Prostate gland (tissue), 2 donors: ENCODE measurements at regions not wholly inside any gene's neighbourhood (a gene's known extent, or its start where the extent isn't known, plus 50 kb on each side); places are given as distances from the start of the nearest gene placed in this dataset.

Source experiments
- DNase-seq: peaks from one replicate; pipeline ENCODE4 v3.0.0-alpha.2; 2019; ENCODE audit warnings: low spot score
- H3K27ac ChIP-seq, 2 donors: fragments of 200-600 bp; sonication (generic); 2 replicates each; pipeline ENCODE4 v1.5.1; 2017 to 2019
- H3K27me3 ChIP-seq: fragments of 200-600 bp; sonication (generic); replicated peaks from 2 replicates; pipeline ENCODE4 v1.5.1; 2019; ENCODE audit not compliant: insufficient read depth
- H3K36me3 ChIP-seq, 2 donors: fragments of 200-600 bp; sonication (generic); 1 replicate in 1 of 2; 2 replicates in 1 of 2; pipeline versions ENCODE4 v1.5.1 to v1.8.1; 2017 to 2019
- H3K4me1 ChIP-seq: fragments of 200-600 bp; sonication (generic); replicated peaks from 2 replicates; pipeline ENCODE4 v1.5.1; 2019
- H3K4me3 ChIP-seq, 2 donors: fragments of 200-600 bp; sonication (generic); 2 replicates each; pipeline ENCODE4 v1.5.1; 2017 to 2019
- H3K9me3 ChIP-seq: fragments of 200-600 bp; sonication (generic); 2 replicates; pipeline ENCODE4 v1.5.1; 2017
- CTCF ChIP-seq, 4 experiments: fragments of 200-600 bp in 2 of 4; fragments of 450-650 bp in 2 of 4; sonication (generic) in 2 of 4; IDR thresholded peaks; 1 replicate in 3 of 4; 2 replicates in 1 of 4; pipeline ENCODE4 v1.5.1; 2016 to 2019; ENCODE audit warnings: antibody characterized with exemption in 4 of 4, mild to moderate bottlenecking in 2 of 4, moderate library complexity in 2 of 4
- POLR2A ChIP-seq: fragments of 450-650 bp; IDR thresholded peaks from one replicate; pipeline ENCODE4 v1.6.1; 2016; ENCODE audit warnings: antibody characterized with exemption, mild to moderate bottlenecking
- POLR2AphosphoS5 ChIP-seq: sonication (generic); formaldehyde crosslinking; IDR thresholded peaks from one replicate; pipeline ENCODE4 v1.6.1; 2017; ENCODE audit warnings: antibody characterized with exemption
- WGBS: methylation state at CpG from one replicate; pipeline ENCODE4 v1.1.5; 2018; 5-methylcytosine and 5-hydroxymethylcytosine counted together
- intact Hi-C: fragments of 100-400 bp; cut with DNase I; formaldehyde crosslinking; loops from one replicate; pipeline ENCODE4 v1.14.2; 2022

GRCh38 chr14:43900173-43900655, 606.9 kb downstream of the FSCB start:
- Histone ChIP-seq H3K27me3 (no peaks in the 10 kb centered on the region), H3K9me3 (no peaks in the 10 kb centered on the region), H3K36me3 (no peaks in the 10 kb centered on the region), H3K27ac (no peak overlapping the region), H3K4me1 (no peaks in the 10 kb centered on the region), H3K4me3 (no peak overlapping the region)
- TF ChIP-seq POLR2A = no peak
- DNase-seq = no peak
- intact Hi-C loops = no loop called here
- 63% methylated on average over 2 of the region's 2 CpGs for WGBS

- no peak for DNase-seq
- Histone ChIP-seq H3K4me1 (no peaks in the 10 kb centered on the region), H3K4me3 (no peak overlapping the region), H3K36me3 (no peaks in the 10 kb centered on the region), H3K9me3 (no peaks in the 10 kb centered on the region), H3K27me3 (no peaks in the 10 kb centered on the region), H3K27ac (no peak overlapping the region)
- intact Hi-C loops = no loop called here
- 68% methylated on average over 2 of the region's 2 CpGs for WGBS
- TF ChIP-seq POLR2AphosphoS5 = no peak
- no peak for TF ChIP-seq CTCF (IDR thresholded peaks at IDR 0.05)
- no peak for TF ChIP-seq POLR2A
These were observed 608.4 kb downstream of the FSCB start for GRCh38 chr14:43898687-43899086.

GRCh38 chr14:43896044-43896443, 611.0 kb downstream of the FSCB start:
- no peak overlapping the region for H3K27ac ChIP-seq
- intact Hi-C loops = no loop called here
- H3K9me3 ChIP-seq = no peaks in the 10 kb centered on the region
- no peaks in the 10 kb centered on the region for H3K36me3 ChIP-seq
- H3K4me3 ChIP-seq = no peak overlapping the region
- WGBS = 82% methylated on average over 2 of the region's 2 CpGs
- H3K4me1 ChIP-seq = no peaks in the 10 kb centered on the region
- no peaks in the 10 kb centered on the region for H3K27me3 ChIP-seq
- TF ChIP-seq POLR2AphosphoS5 = no peak
- TF ChIP-seq POLR2A = no peak
- TF ChIP-seq CTCF (IDR thresholded peaks at IDR 0.05) = no peak
- DNase-seq = no peak

- TF ChIP-seq POLR2A (no peak), CTCF (IDR thresholded peaks at IDR 0.05) (peak in 1 of 4 experiments; percentile 49)
- H3K9me3 ChIP-seq = no peaks in the 10 kb centered on the region
- intact Hi-C loops = no loop called here
- H3K4me1 ChIP-seq = no peaks in the 10 kb centered on the region
- no peak overlapping the region for H3K27ac ChIP-seq
- H3K27me3 ChIP-seq = no peaks in the 10 kb centered on the region
- no peak overlapping the region for H3K4me3 ChIP-seq
- no peak for DNase-seq
- 65% methylated on average over 3 of the region's 3 CpGs for WGBS
- H3K36me3 ChIP-seq = no peaks in the 10 kb centered on the region
These were observed 612.5 kb downstream of the FSCB start for GRCh38 chr14:43894534-43894933.

- no peak for TF ChIP-seq POLR2A
- TF ChIP-seq POLR2AphosphoS5 = no peak
- TF ChIP-seq CTCF (IDR thresholded peaks at IDR 0.05) = no peak
- H3K4me1 ChIP-seq = no peaks in the 10 kb centered on the region
- no peaks in the 10 kb centered on the region for H3K9me3 ChIP-seq
- H3K36me3 ChIP-seq = no peaks in the 10 kb centered on the region
- no peak overlapping the region for H3K4me3 ChIP-seq
- intact Hi-C loops = no loop called here
- WGBS = 94% methylated on average over 2 of the region's 2 CpGs
- H3K27ac ChIP-seq = no peak overlapping the region
- no peaks in the 10 kb centered on the region for H3K27me3 ChIP-seq
- DNase-seq = no peak
These were observed 619.6 kb downstream of the FSCB start for GRCh38 chr14:43887523-43887922.
